Activated B cell treated with CpG ODN at 0.5 μM for 24 hours (primary cell): ENCODE measurements at regions not wholly inside any gene's neighbourhood (a gene's known extent, or its start where the extent isn't known, plus 50 kb on each side); places are given as distances from the start of the nearest gene placed in this dataset.

Experiments
- ATAC-seq: fragments of 200-7000 bp; cut with Tn5 transposase; one replicate; pipeline ENCODE4 v1.10.0; 2021; ENCODE audit warnings: low read depth, mild to moderate bottlenecking, moderate library complexity
- CTCF ChIA-PET: fragments of 350-600 bp; sonication (Branson Sonifier 250); formaldehyde crosslinking; loops from one replicate; lab custom pipeline; 2021; ENCODE audit warnings: antibody characterized with exemption; lab: Charles Lee
- POLR2A ChIA-PET: fragments of 350-600 bp; sonication (Branson Sonifier 250); formaldehyde crosslinking; loops from one replicate; lab custom pipeline; 2021; ENCODE audit warnings: antibody characterized with exemption; lab: Charles Lee
- DNase-seq: peaks from one replicate; pipeline ENCODE4 v3.0.0; 2022
- H3K27ac Mint-ChIP-seq: one replicate; pipeline ENCODE4 v1.8.0; 2020; ENCODE audit warnings: mixed read lengths
- H3K27me3 Mint-ChIP-seq: one replicate; pipeline ENCODE4 v1.8.0; 2021; ENCODE audit warnings: mixed read lengths
- H3K36me3 Mint-ChIP-seq: one replicate; pipeline ENCODE4 v1.8.0; 2021; ENCODE audit warnings: low read depth, mixed read lengths
- H3K4me1 Mint-ChIP-seq: one replicate; pipeline ENCODE4 v1.8.0; 2021; ENCODE audit warnings: mixed read lengths
- H3K4me3 Mint-ChIP-seq: one replicate; pipeline ENCODE4 v1.8.0; 2020; ENCODE audit warnings: mild to moderate bottlenecking, mixed read lengths
- H3K9me3 Mint-ChIP-seq: one replicate; pipeline ENCODE4 v1.8.0; 2020; ENCODE audit warnings: mixed read lengths
- intact Hi-C: fragments of 100-400 bp; cut with micrococcal nuclease; formaldehyde crosslinking; loops from one replicate; pipeline ENCODE4 v1.15.1; 2024
- TF ChIP-seq, protein P1 (sequence below): fragments of 200-600 bp; IDR thresholded peaks from one replicate; pipeline ENCODE4 v1.8.0; 2022; ENCODE audit warnings: antibody characterized with exemption, mild to moderate bottlenecking

DNA sequence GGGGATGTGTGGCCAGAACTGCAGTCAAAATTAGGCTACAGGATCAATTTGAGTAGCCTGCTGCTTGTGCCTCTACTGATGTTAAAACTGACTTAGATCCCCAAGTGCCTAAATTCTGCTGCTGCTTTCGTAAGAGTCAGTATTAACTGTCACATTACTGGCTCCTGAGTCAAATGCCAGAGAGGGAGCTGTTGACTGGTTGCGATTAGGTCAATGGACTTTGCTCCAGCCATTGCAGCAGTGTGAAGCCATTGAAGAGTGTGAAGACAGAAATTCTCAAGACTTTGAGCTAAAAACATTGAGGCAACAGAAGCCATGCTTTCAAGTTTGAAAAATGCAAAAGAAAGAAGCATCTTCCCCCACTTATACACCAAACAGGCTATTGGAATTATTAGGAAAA, 151.1 kb upstream of the MITF start:
- Mint-ChIP-seq H3K9me3 (peaks cover 19% of the 10 kb centered on the region), H3K27ac (no peak overlapping the region), H3K27me3 (no peaks in the 10 kb centered on the region), H3K36me3 (no peaks in the 10 kb centered on the region), H3K4me3 (no peak overlapping the region), H3K4me1 (no peaks in the 10 kb centered on the region)
- ATAC-seq (no peak), DNase-seq (no peak)
- TF ChIP-seq, protein P1, sequence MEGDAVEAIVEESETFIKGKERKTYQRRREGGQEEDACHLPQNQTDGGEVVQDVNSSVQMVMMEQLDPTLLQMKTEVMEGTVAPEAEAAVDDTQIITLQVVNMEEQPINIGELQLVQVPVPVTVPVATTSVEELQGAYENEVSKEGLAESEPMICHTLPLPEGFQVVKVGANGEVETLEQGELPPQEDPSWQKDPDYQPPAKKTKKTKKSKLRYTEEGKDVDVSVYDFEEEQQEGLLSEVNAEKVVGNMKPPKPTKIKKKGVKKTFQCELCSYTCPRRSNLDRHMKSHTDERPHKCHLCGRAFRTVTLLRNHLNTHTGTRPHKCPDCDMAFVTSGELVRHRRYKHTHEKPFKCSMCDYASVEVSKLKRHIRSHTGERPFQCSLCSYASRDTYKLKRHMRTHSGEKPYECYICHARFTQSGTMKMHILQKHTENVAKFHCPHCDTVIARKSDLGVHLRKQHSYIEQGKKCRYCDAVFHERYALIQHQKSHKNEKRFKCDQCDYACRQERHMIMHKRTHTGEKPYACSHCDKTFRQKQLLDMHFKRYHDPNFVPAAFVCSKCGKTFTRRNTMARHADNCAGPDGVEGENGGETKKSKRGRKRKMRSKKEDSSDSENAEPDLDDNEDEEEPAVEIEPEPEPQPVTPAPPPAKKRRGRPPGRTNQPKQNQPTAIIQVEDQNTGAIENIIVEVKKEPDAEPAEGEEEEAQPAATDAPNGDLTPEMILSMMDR, result no peak
- CTCF ChIA-PET, result no interaction called here
- POLR2A ChIA-PET, result no interaction called here
- intact Hi-C loops, result no loop called here

DNA sequence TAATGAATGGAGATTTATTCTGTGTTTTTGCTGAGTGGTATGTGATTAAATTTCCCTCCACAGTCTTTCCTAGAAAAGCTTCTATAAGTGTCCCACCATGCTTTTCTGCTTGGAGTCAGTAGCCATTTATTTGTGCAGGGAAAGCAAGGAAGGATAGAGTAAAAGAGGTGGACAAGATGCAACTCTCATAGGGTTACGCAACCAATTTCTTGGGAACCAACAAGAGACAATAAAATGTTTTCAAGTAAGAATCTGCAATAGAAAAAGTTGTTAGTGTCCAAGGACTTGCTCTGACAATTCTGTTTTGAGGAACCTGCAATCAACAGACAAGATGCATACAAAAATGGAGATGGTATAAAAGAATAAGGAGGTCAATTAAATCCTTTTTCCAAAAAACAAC, 153.8 kb upstream of the MITF start:
- ATAC-seq (no peak), DNase-seq (no peak)
- peaks cover 19% of the 10 kb centered on the region for H3K9me3 Mint-ChIP-seq
- TF ChIP-seq, protein P1, result no peak
- intact Hi-C loops, result no loop called here
- H3K4me1 Mint-ChIP-seq, result no peaks in the 10 kb centered on the region
- H3K36me3 Mint-ChIP-seq, result no peaks in the 10 kb centered on the region
- no peaks in the 10 kb centered on the region for H3K27me3 Mint-ChIP-seq
- ChIA-PET POLR2A (no interaction called here), CTCF (no interaction called here)
- no peak overlapping the region for H3K4me3 Mint-ChIP-seq
- H3K27ac Mint-ChIP-seq, result no peak overlapping the region

DNA sequence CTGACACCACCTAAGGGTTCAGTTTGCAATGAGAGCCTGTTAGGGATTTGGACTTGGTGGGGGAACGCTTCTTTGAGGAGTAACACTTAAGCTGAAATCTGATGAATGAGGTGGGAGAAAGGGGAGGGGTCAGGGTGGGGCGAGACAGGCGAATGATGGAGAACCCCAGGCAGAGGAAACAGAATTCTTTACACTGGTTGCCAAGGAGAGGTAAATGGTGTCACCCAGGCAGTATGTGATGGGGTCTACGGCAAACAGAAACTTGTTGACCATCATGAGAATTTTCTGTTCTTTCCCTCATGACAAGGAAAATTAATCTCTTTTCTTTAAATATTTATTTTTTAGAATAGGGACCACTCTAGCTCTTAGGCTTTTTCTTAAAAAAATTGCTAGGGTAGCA, 157.2 kb upstream of the MITF start:
- Mint-ChIP-seq H3K4me1 (no peaks in the 10 kb centered on the region), H3K27ac (no peak overlapping the region), H3K9me3 (peaks cover 11% of the 10 kb centered on the region), H3K4me3 (no peak overlapping the region), H3K36me3 (no peaks in the 10 kb centered on the region), H3K27me3 (peaks cover 4% of the 10 kb centered on the region)
- TF ChIP-seq, protein P1, result no peak
- DNase-seq (no peak), ATAC-seq (no peak)
- intact Hi-C loops, result no loop called here
- CTCF ChIA-PET, result no interaction called here
- POLR2A ChIA-PET, result no interaction called here

DNA sequence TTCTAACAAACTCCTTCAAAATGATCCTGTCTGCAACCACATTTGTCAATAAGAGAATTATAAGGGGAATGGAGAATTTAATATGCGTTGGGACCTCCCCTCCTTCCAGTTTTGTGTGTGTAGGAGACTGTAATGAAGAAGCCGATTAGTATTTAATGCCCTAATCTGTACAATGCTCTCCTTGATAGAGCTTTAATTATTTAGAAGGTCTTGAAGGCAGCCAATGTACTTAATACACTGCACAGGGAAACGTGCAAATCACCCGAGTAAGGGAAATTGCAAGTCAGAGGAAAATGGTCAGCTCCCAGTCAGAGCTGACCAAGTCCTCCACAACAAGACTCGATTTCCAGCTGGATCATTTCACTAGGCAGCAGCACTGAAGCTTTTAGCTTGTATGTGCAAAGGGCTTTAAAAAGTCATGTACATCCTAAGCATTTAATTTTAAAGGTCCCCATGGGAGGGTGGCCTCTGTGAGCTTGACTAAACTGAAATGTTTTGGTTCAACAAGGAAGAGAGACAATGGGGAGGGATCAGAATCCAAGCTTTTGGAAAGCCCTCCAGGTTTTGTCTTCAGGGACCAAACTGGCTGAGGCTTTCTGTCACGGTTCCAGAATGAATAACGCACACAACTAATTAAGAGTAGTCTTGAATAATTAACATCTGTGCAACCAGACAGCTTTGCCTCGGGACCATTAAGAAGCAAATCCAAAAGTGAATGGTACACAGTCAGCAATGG, 159.8 kb upstream of the MITF start:
- Mint-ChIP-seq H3K4me3 (no peak overlapping the region), H3K4me1 (no peaks in the 10 kb centered on the region), H3K36me3 (no peaks in the 10 kb centered on the region), H3K9me3 (no peaks in the 10 kb centered on the region), H3K27ac (no peak overlapping the region), H3K27me3 (peaks cover 4% of the 10 kb centered on the region)
- DNase-seq, result no peak
- no peak for ATAC-seq
- ChIA-PET POLR2A (no interaction called here), CTCF (no interaction called here)
- TF ChIP-seq, protein P1, result no peak
- intact Hi-C loops, result no loop called here

DNA sequence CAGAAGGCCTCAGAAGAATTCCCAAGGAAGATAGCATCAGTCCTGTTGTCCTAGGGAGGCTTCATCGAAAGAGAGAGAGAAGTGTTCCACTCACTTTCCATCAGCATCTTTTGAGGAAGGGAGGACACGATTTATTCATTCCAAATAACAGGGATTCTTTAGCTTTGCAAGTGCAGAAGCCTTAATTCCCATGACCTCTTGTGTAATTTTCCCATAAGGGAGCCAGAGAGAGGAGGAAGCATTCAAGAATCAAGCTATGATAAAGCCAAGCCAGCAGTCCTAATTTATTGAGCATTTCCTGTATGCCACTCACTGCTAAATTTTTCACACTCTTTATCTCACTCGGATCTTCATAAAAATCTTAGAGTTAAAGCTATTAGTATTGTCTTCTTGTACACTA, 169.7 kb upstream of the MITF start:
- DNase-seq (no peak), ATAC-seq (no peak)
- ChIA-PET POLR2A (no interaction called here), CTCF (no interaction called here)
- no peak overlapping the region for H3K27ac Mint-ChIP-seq
- no peaks in the 10 kb centered on the region for H3K36me3 Mint-ChIP-seq
- TF ChIP-seq, protein P1, result no peak
- no peak overlapping the region for H3K4me3 Mint-ChIP-seq
- no peaks in the 10 kb centered on the region for H3K27me3 Mint-ChIP-seq
- no peaks in the 10 kb centered on the region for H3K9me3 Mint-ChIP-seq
- H3K4me1 Mint-ChIP-seq, result no peaks in the 10 kb centered on the region
- intact Hi-C loops, result no loop called here
